Fibroblast of skin of scalp (primary cell): ENCODE measurements at regions not wholly inside any gene's neighbourhood (a gene's known extent, or its start where the extent isn't known, plus 50 kb on each side); places are given as distances from the start of the nearest gene placed in this dataset.

ENCODE experiments used
- DNase-seq: peaks from one replicate; pipeline ENCODE4 v3.0.0-alpha.2; 2013

DNA sequence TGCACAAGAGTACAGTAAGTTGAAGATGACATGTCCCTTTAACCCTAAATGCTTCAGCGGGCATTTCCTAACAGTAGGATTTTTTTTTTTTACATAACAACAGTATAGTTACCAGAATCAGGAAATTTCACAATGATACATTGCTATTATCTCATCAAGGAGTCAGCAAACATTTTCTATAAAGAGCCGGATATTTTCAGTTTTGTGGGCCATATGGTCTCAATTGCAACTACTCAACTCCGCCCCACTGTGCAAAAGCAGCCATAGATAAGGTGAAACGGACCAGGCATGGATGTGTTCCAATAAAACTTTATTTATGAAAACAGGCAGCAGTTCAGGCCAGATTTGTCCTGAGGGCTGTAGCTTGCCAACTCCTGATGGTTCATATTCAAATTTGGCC, 130.6 kb downstream of the SMAD6 start:
- DNase-seq, result peak; percentile 63

GRCh38 chr15:66833371-66833770, 131.3 kb downstream of the SMAD6 start:
- DNase-seq, result no peak

- DNase-seq, result no peak
These were observed 131.8 kb downstream of the SMAD6 start for GRCh38 chr15:66833803-66834202.

GRCh38 chr15:66834881-66835878, 133.1 kb downstream of the SMAD6 start:
- DNase-seq, result peak; percentile 47

GRCh38 chr15:66836231-66837030, 134.4 kb downstream of the SMAD6 start:
- DNase-seq, result no peak

- no peak for DNase-seq
These were observed 136.2 kb downstream of the SMAD6 start for GRCh38 chr15:66838202-66838601.

DNA sequence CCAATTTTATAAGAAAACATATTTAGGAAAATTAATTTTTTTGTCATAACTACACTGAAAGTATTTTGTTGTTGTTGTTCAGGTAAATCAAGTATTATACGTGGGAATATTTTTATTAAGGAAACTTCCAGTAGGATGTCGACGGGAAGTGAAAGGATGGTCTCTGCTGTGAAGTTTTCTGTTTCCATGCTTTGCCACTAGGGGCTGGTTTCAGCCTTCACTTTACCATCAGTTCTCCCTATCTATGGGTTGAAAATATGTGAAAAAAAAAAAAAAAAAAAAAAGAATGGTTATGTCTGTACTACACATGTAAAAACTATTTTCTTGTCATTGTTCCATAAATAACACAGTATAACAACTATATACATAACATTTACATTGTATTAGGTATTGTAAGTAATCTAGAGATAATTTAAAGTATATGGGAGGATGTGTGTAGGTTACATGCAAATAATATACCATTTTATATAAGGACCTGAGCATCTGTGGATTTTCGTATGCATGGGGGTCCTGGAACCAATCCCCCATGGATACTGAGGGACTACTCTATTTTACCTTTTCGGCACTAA, 136.7 kb downstream of the SMAD6 start:
- peak; percentile 76 for DNase-seq

- DNase-seq, result peak; percentile 39
These were observed 137.6 kb downstream of the SMAD6 start for GRCh38 chr15:66839506-66840112.

DNA sequence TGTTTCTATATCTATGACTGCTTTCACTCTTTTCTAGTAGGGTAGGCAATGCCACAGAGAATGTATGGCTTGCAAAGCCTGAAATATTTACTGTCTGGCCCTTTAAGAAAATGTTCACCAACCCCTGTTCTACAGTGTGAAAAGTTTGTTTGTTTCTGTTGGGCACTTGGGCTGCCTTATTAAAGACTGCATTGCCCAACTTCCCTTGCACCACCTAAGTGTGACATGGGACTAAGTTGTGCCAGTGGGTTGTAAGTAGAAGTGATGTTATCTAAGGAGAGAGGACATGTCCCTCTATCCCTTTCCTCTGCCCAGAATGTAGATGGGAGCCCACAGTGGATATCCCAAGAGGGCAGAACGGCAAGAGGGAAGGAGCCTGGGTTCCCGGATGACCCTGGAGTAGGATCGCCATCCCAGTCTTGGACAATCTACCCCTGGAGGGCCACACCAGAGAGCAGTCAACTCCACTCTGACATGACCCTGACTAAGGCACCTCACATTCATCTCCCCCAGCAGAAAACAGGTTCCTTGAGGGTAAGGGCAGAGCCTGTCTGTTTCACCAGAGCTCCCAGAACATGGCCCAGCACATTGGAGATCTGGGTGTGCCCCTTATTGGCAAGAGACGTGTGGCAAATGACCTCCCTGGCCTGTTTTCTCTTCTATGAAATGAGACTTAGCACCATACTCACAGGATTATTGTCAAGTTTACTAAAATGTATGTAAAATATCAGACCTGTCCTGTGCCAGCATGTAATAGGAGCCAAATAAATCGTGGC, 138.8 kb downstream of the SMAD6 start:
- DNase-seq, result no peak

DNA sequence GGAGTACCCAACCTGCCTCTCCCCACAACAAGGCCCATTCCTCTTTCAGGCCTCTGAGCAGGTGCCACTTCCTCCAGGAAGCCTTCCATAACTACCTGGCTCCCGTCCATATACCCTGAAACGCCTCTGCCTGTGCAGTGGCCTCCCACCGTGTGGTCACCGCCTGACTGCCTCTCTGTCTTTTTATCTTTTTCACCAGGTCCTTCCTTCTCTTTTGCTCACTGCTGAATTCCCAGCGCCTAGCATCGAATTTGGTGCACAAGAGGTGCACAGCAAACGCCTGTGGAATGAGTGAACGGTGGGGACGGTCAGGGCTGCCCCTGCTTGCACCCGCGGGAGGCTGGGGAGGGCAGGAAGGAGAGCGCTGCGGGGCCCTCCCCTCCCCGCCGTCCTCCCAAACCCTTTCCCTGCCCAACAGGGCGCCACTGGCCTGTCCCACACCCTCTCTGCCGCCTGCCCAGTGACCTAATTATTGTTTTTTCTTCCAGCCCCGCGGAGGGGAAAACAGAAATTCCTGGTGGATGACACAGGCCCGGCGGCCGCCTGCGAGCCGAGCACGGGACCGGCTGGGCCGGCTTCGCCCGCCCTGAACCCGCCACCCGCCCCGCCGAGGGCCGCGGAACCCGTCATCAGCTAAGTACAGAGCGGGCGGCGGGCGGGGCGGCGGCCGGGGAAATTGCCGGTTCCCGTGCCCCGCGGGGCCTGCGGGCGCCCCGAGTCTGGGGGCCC, 140.1 kb downstream of the SMAD6 start:
- peak; percentile 96 for DNase-seq

- peak; percentile 81 for DNase-seq
These were observed 140.8 kb downstream of the SMAD6 start for GRCh38 chr15:66842710-66843441.

GRCh38 chr15:66843581-66843980, 141.5 kb downstream of the SMAD6 start:
- DNase-seq, result no peak

- no peak for DNase-seq
These were observed 142.2 kb downstream of the SMAD6 start for GRCh38 chr15:66844041-66844746.

DNA sequence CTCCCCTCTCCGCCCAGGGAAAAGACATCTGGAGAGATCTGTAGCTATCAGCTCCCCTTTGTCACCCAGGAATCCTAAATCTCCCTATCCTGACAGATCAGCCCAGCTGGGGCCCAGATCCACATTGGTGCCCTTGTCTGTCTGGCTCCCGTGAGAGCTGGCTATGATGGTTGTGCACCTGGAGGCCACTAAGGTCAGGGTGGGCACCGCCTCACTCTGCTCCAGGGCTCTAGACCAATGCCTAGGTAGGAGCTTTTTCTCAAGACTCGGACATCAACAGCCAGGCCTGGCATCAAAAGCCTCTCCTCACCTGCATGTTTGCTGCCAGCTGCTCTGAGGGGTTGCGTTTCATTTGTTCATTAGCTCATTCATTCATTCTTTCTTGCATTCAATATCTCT, 142.7 kb downstream of the SMAD6 start:
- no peak for DNase-seq

DNA sequence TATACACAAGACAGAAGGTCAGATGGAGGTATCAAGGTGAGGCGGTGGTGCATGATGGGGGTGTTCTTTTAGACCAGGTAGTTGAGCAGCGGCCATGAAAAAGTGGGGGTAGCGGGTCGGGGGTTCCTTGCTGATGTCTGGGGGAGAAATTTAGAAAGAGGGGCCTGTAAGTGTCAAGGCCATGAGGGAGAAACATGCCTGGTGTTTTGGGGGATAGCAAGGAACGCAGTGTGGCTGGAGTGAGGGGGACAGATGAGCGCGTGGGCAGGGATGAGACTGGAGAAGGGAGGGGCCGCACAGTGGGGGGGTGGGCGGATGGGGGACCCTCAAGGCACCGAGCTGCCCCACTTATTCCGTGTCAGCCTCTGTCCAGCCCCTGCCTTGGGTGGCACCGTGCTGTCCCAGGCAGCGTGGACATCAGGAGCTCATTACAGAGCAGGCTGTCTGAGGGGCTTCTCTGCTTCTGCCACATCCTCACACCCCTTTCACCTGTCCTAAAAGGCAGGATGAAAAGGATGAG, 143.3 kb downstream of the SMAD6 start:
- DNase-seq, result no peak

- DNase-seq, result no peak
These were observed 144.0 kb downstream of the SMAD6 start for GRCh38 chr15:66846031-66846430.

DNA sequence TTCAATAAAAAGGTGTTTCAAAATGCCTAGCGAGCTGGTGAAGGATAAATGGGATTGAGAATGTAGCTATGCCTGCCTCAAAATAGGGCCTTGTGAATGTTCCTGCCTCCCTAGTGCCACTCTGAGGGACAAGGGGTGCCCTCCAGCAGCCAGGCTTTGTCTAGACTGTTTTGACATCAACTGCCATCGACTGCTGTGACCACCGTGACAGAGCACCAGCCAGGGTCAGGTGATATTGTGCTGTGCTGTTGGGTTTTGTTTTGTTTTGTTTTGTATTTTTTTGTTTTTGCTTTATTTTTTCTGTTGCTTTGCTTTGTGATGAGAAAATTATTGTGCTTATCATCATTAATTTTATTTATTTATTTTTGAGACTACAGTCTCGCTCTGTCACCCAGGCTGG, 144.8 kb downstream of the SMAD6 start:
- DNase-seq, result no peak

DNA sequence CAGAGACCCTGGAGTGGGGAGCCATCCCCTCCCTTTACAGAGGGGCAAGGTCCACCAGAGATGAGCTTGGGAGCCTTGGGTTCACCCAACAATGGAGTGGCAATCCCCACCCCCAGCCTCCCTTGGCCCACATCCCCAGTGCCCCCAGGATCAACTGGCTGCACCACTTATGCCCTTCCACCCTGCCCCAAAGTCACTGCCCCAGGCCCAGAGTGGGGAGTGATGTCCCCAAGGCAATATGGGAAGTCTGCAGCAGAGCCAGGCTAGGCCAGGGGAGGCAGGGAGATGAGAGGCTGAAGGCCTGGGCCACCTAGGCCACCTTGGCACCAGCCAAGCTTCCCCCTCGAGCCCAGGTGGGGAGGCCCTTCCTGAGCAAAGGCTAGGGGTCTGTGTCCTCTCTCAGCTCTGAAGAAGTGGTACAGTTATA, 145.5 kb downstream of the SMAD6 start:
- no peak for DNase-seq

GRCh38 chr15:66848116-66848515, 146.1 kb downstream of the SMAD6 start:
- no peak for DNase-seq
